ENCODE measurements at regions not wholly inside any gene's neighbourhood (a gene's known extent, or its start where the extent isn't known, plus 50 kb on each side); places are given as distances from the start of the nearest gene placed in this dataset.
A peak's percentile ranks its signal among the peaks of the same experiment; 100 is the strongest.

DNA sequence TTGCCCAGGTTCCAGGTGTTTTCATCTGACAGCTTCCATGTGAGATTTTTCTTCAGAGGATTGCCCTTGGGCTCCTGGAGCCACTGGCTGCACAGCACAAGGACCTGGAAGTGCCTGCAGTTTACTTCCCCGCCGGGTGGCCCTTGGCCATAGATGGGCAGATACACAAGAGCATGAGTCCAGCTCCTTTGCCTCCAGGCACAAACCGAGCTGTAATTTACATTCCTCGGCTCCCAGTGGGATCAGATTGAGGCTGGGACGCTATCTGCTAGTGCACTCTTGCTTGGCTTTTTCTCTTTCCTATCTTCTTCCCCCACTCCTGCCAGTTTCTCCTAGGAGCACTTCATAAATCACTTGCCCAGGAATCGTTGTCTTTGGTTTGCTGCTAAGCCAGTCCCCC is 85.4 kb upstream of the RALY start:
- no peak overlapping the region for H3K27ac ChIP-seq
- peaks cover 0 to 5% of the 10 kb centered on the region in 2 donors for H3K4me1 ChIP-seq (replicated peaks in 1 of 2)
- peak in 3 of 8 experiments; percentile 47 to 80 (median 73) for ATAC-seq (replicated peaks in 6 of 8)
- no peak overlapping the region for H3K4me3 ChIP-seq
- in situ Hi-C loops (cut with MboI; ENCODE audit: low pct_unique_long_range_greater_than_20kb in 2 of 9, low sequenced_read_pairs in 9 of 9, unreplicated experiment in 9 of 9) = no loop called here
- WGBS, 10 experiments = 8 to 80% (median 38%) methylated on average over 1 to 6 of the region's 6 CpGs; no CpG with 5 or more reads in 4 of the 10 experiments

- ATAC-seq (replicated peaks in 6 of 8) = no peak
- WGBS, 10 experiments = 78 to 100% (median 98%) methylated on average over 1 to 6 of the region's 6 CpGs
- no peak overlapping the region for H3K27ac ChIP-seq
- peaks cover 0 to 5% of the 10 kb centered on the region in 2 donors for H3K4me1 ChIP-seq (replicated peaks in 1 of 2)
- H3K4me3 ChIP-seq = no peak overlapping the region
- in situ Hi-C loops (cut with MboI; ENCODE audit: low pct_unique_long_range_greater_than_20kb in 2 of 9, low sequenced_read_pairs in 9 of 9, unreplicated experiment in 9 of 9) = no loop called here
Measured at GRCh38 chr20:33908868-33909267, 84.8 kb upstream of the RALY start.

DNA sequence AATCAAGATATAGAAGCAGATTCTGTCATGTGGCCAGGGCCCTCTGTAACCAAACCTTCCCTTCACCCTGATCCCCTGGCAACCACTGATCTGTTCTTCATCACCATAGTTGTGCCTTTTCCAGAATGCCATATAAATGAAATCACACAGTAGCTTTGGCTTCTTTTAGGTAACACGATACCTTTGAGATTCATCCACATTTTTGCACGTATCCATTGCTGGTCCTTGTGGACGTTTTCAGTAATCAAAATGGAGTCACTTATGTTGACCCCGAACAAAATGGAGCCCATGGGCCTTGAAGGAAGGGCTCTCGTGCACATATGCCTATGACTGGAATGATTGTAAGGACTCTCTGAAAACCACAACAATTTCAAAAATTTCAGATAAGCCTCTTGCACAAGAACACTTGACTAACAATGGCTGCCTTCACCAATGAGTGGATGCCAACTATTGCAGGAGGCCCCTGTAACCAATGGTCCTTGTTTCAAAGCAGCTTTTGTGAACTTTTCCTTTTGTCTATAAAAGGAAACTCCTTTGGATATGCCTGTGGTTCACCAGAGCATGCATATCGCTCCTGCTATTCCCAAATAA is 84.3 kb upstream of the RALY start:
- 29 to 100% (median 85%) methylated on average over 1 to 6 of the region's 6 CpGs; no CpG with 5 or more reads in 1 of the 10 experiments for WGBS, 10 experiments
- no peak overlapping the region for H3K4me3 ChIP-seq
- in situ Hi-C loops (cut with MboI; ENCODE audit: low pct_unique_long_range_greater_than_20kb in 2 of 9, low sequenced_read_pairs in 9 of 9, unreplicated experiment in 9 of 9) = no loop called here
- no peak for ATAC-seq (replicated peaks in 6 of 8)
- H3K27ac ChIP-seq = no peak overlapping the region
- peaks cover 0 to 5% of the 10 kb centered on the region in 2 donors for H3K4me1 ChIP-seq (replicated peaks in 1 of 2)

- no peak overlapping the region for H3K4me3 ChIP-seq
- no peak overlapping the region for H3K27ac ChIP-seq
- peaks cover under 1 to 5% of the 10 kb centered on the region in 2 donors for H3K4me1 ChIP-seq (replicated peaks in 1 of 2)
- 64 to 100% (median 78%) methylated on average over 1 to 2 of the region's 2 CpGs; no CpG with 5 or more reads in 1 of the 10 experiments for WGBS, 10 experiments
- in situ Hi-C loops (cut with MboI; ENCODE audit: low pct_unique_long_range_greater_than_20kb in 2 of 9, low sequenced_read_pairs in 9 of 9, unreplicated experiment in 9 of 9) = no loop called here
- ATAC-seq (replicated peaks in 6 of 8) = no peak
Measured at GRCh38 chr20:33910056-33910455, 83.7 kb upstream of the RALY start.

DNA sequence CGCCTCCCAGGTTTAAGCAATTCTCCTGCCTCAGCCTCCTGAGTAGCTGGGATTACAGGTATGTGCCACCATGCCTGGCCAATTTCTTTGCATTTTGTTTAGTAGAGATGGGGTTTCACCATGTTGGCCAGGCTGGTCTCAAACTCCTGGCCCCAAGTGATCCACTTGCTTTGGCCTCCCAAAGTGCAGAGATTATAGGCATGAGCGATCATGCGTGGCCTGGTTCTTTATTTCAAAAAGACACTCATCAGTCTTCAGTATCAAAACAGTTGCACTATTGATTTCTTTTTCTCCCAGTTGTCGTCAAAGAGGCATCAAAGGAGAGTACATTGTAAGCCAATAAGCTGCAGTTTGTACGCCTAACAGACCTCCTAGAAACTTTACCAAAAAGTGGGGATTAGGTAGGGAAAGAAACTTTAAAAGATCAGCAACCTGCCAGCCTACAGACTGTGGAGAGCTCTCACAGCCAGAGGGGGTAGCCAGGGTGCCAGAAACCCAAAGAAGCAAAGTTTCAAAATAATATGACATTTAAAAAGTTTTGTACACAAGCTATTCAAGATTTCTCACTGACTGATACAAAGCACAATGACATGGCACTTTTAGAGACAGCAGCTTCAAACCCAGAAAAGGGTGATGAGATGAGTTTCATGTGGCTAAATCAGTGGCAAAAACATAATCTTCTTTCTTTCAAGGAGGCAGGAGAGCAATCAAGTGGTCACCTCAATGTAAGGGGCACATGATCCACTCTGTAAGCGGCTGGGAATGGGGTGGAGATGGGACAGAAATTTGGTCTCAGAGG is 83.0 kb upstream of the RALY start:
- Histone ChIP-seq H3K4me3 (no peak overlapping the region), H3K27ac (no peak overlapping the region), H3K4me1 (replicated peaks in 1 of 2) (peaks cover 4 to 5% of the 10 kb centered on the region in 2 donors)
- in situ Hi-C loops (cut with MboI; ENCODE audit: low pct_unique_long_range_greater_than_20kb in 2 of 9, low sequenced_read_pairs in 9 of 9, unreplicated experiment in 9 of 9) = no loop called here
- 0 to 100% (median 64%) methylated on average over 1 to 5 of the region's 6 CpGs for WGBS, 10 experiments
- no peak for ATAC-seq (replicated peaks in 6 of 8)

DNA sequence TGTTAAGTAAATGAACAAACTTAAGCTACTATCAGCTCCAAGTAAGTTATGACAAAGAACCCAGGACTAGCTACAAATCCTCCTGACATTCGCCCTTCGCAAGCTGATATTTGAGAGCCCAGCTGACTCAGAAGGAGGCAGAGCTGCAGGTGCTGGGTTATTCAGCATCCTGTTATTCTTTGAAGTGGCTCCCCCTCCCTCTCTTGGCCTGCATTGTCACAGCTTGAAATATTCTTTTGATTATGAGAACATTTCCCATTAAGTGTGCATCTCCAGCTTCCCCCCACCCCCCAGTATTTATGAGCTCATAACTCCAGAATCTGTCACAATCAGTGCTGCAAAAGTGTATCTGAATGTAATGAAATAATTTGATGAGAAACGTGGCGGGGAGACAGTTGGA is 78.8 kb upstream of the RALY start:
- no peak overlapping the region for H3K27ac ChIP-seq
- WGBS, 10 experiments = 26 to 94% (median 61%) methylated on average over 1 to 4 of the region's 4 CpGs; no CpG with 5 or more reads in 2 of the 10 experiments
- in situ Hi-C loops (cut with MboI; ENCODE audit: low pct_unique_long_range_greater_than_20kb in 2 of 9, low sequenced_read_pairs in 9 of 9, unreplicated experiment in 9 of 9) = no loop called here
- peak in 5 of 8 experiments; percentile 90 to 98 (median 94) for ATAC-seq (replicated peaks in 6 of 8)
- no peak overlapping the region for H3K4me3 ChIP-seq
- peaks cover 0 to 4% of the 10 kb centered on the region in 2 donors for H3K4me1 ChIP-seq (replicated peaks in 1 of 2)

DNA sequence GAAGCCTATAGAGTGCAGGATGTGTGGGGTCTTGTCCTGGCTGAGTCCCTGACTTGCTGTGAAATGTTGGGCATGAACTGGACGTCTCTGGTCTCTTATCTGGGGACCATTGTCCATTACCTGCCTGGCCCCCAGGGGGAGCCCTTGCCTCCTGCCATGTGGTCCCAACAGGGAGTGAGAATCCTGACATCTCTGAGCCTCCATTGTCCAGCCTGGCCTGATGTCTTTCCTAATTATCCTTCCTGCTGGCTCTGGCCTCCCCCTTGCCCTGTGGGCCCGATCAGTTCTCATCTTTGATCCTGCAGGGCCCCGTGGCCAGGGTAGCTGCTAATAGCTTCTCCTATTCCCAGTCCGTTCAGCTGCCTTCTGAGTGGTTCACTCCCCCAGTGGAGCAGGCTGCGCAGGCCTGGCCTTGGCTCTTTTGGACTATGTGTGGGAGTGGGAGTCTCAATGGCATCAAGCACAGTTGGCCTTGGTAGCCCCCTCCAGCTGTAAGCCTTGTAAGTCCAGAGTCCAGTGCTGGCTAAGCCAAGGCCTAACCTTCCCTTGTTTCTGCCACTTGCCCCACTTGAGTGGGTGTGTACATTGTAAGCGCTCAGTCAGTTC is 77.9 kb upstream of the RALY start:
- WGBS, 10 experiments = 0 to 100% (median 83%) methylated on average over 1 to 5 of the region's 6 CpGs; no CpG with 5 or more reads in 3 of the 10 experiments
- H3K27ac ChIP-seq = no peak overlapping the region
- no peak overlapping the region for H3K4me3 ChIP-seq
- ATAC-seq (replicated peaks in 6 of 8) = no peak
- in situ Hi-C loops (cut with MboI; ENCODE audit: low pct_unique_long_range_greater_than_20kb in 2 of 9, low sequenced_read_pairs in 9 of 9, unreplicated experiment in 9 of 9) = no loop called here
- peaks cover 0 to 4% of the 10 kb centered on the region in 2 donors for H3K4me1 ChIP-seq (replicated peaks in 1 of 2)

DNA sequence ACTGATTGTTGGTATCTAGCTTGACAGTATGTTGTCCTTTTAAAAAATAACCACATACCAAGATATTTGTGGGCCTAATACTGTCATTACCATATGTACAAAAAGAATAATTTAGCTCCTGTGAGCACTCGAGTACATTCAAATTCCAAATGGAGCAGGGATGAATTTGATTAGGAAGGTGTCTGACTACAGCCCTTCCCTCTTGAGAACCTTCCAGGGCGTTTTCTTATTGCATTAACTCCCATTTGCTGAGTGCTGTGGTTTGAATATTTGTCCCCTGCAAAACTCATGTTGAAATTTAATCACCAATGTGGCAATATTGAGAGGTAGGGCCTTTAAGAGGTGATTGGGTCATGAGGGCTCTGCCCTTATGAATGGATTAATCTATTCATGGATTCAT is 76.9 kb upstream of the RALY start:
- ATAC-seq (replicated peaks in 6 of 8) = peak in 3 of 8 experiments; percentile 80 to 83 (median 82)
- H3K27ac ChIP-seq = no peak overlapping the region
- peaks cover 0 to 4% of the 10 kb centered on the region in 2 donors for H3K4me1 ChIP-seq (replicated peaks in 1 of 2)
- in situ Hi-C loops (cut with MboI; ENCODE audit: low pct_unique_long_range_greater_than_20kb in 2 of 9, low sequenced_read_pairs in 9 of 9, unreplicated experiment in 9 of 9) = no loop called here
- H3K4me3 ChIP-seq = no peak overlapping the region
- 0 to 100% (median 24%) methylated on average over 1 to 2 of the region's 2 CpGs; no CpG with 5 or more reads in 2 of the 10 experiments for WGBS, 10 experiments

DNA sequence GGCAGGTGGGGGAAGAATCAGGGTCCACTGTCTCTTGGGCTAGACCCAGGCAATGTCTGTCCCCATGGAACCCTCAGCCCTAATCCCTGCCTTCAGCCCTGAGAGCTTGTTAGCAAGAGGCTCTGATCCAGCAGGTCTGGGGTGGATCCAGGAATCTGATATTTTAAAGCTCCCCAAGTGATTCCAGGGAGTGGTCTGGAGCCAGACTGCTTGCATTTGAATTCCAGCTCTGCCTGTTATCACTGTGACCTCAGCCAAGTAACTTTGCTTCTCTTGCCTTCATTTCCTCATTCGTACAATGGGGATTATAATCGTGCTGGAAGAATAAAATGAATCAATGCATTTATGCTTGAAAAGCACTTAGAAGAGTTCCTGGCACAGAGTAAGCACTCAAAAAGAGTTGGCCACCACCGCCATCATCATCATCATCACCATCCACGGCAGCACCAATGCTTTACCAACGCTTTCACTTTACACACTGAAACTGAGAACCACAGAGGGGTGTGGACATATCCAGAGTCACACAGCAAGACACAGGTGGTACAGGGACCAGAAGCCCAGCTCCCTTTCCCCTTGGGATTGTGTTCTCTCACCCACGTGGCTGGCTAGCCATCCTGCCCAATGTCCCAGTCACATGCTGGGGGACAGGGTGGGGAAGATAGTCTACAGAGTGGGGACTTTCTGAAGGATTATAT is 75.7 kb upstream of the RALY start:
- in situ Hi-C loops (cut with MboI; ENCODE audit: low pct_unique_long_range_greater_than_20kb in 2 of 9, low sequenced_read_pairs in 9 of 9, unreplicated experiment in 9 of 9) = no loop called here
- peak in 3 of 8 experiments; percentile 53 to 62 (median 55) for ATAC-seq (replicated peaks in 6 of 8)
- Histone ChIP-seq H3K4me1 (replicated peaks in 1 of 2) (peaks cover 0 to 4% of the 10 kb centered on the region in 2 donors), H3K4me3 (no peak overlapping the region), H3K27ac (no peak overlapping the region)
- WGBS, 10 experiments = 26 to 100% (median 93%) methylated on average over 1 to 5 of the region's 6 CpGs; no CpG with 5 or more reads in 4 of the 10 experiments

GRCh38 chr20:33918662-33919061 is 75.0 kb upstream of the RALY start:
- WGBS, 10 experiments = 71 to 100% (median 100%) methylated on average over 1 to 2 of the region's 5 CpGs; no CpG with 5 or more reads in 6 of the 10 experiments

GRCh38 chr20:33919653-33920052 is 74.1 kb upstream of the RALY start:
- Histone ChIP-seq H3K27ac (no peak overlapping the region), H3K4me3 (no peak overlapping the region), H3K4me1 (replicated peaks in 1 of 2) (peaks cover 0 to 11% of the 10 kb centered on the region in 2 donors)
- no peak for ATAC-seq (replicated peaks in 6 of 8)
- in situ Hi-C loops (cut with MboI; ENCODE audit: low pct_unique_long_range_greater_than_20kb in 2 of 9, low sequenced_read_pairs in 9 of 9, unreplicated experiment in 9 of 9) = no loop called here
- WGBS, 10 experiments = 72 to 100% (median 87%) methylated on average over 1 to 5 of the region's 5 CpGs; no CpG with 5 or more reads in 2 of the 10 experiments

More at GRCh38 chr20:33918662-33919061, 75.0 kb upstream of the RALY start:
- no peak overlapping the region for H3K27ac ChIP-seq
- in situ Hi-C loops (cut with MboI; ENCODE audit: low pct_unique_long_range_greater_than_20kb in 2 of 9, low sequenced_read_pairs in 9 of 9, unreplicated experiment in 9 of 9) = no loop called here
- no peak for ATAC-seq (replicated peaks in 6 of 8)
- H3K4me1 ChIP-seq (replicated peaks in 1 of 2) = peaks cover 0 to 5% of the 10 kb centered on the region in 2 donors
- no peak overlapping the region for H3K4me3 ChIP-seq

GRCh38 chr20:33922224-33922623 is 71.5 kb upstream of the RALY start:
- H3K27ac ChIP-seq = no peak overlapping the region
- peaks cover 0 to 7% of the 10 kb centered on the region in 2 donors for H3K4me1 ChIP-seq (replicated peaks in 1 of 2)
- no peak for ATAC-seq (replicated peaks in 6 of 8)
- WGBS, 10 experiments = 60 to 100% (median 86%) methylated on average over 1 to 3 of the region's 3 CpGs; no CpG with 5 or more reads in 2 of the 10 experiments
- no peak overlapping the region for H3K4me3 ChIP-seq
- in situ Hi-C loops (cut with MboI; ENCODE audit: low pct_unique_long_range_greater_than_20kb in 2 of 9, low sequenced_read_pairs in 9 of 9, unreplicated experiment in 9 of 9) = no loop called here

Measured in motor neuron (in vitro differentiated cells).